Astrocyte (in vitro differentiated cells and primary cell): ENCODE measurements at regions not wholly inside any gene's neighbourhood (a gene's known extent, or its start where the extent isn't known, plus 50 kb on each side); places are given as distances from the start of the nearest gene placed in this dataset.

Source experiments
- DNase-seq: peaks from one replicate; pipeline ENCODE4 v3.0.0-alpha.2; 2010; ENCODE audit warnings: low read depth
- FAIRE-seq: peaks from 2 replicates; lab custom pipeline; 2011; peaks lifted over from hg19 to GRCh38; lab: Jason Lieb, UNC
- H2AFZ ChIP-seq: 2 replicates; pipeline ENCODE4 v1.6.0; 2012; ENCODE audit warnings: low read depth, low read length, inconsistent platforms
- H3K27ac ChIP-seq: 2 replicates; pipeline ENCODE4 v1.5.1; 2011; ENCODE audit warnings: low read depth, low read length, inconsistent platforms
- H3K27me3 ChIP-seq: 2 replicates; pipeline ENCODE4 v1.6.0; 2011; ENCODE audit warnings: low read length, inconsistent platforms; ENCODE audit not compliant: insufficient read depth
- H3K36me3 ChIP-seq: 2 replicates; pipeline ENCODE4 v1.5.1; 2011; ENCODE audit warnings: low read length, inconsistent platforms; ENCODE audit not compliant: insufficient read depth
- H3K4me1 ChIP-seq: 2 replicates; pipeline ENCODE4 v1.5.1; 2011; ENCODE audit warnings: low read length, inconsistent platforms; ENCODE audit not compliant: insufficient read depth
- H3K4me2 ChIP-seq: 2 replicates; pipeline ENCODE4 v1.6.0; 2012; ENCODE audit warnings: low read length, inconsistent platforms
- H3K4me3 ChIP-seq: 2 replicates; pipeline ENCODE4 v1.5.1; 2011; ENCODE audit warnings: low read depth, mild to moderate bottlenecking, low read length, inconsistent platforms; ENCODE audit not compliant: insufficient read depth
- H3K79me2 ChIP-seq: 2 replicates; pipeline ENCODE4 v1.6.0; 2012; ENCODE audit warnings: mild to moderate bottlenecking, low read length, inconsistent platforms; ENCODE audit not compliant: insufficient read depth
- H3K9ac ChIP-seq: 2 replicates; pipeline ENCODE4 v1.6.0; 2012; ENCODE audit warnings: mild to moderate bottlenecking, low read length, inconsistent platforms
- H3K9me3 ChIP-seq: 2 replicates; pipeline ENCODE4 v1.5.1; 2012; ENCODE audit warnings: low read depth, mild to moderate bottlenecking, low read length, inconsistent platforms; ENCODE audit not compliant: insufficient read depth
- H4K20me1 ChIP-seq: 2 replicates; pipeline ENCODE4 v1.6.0; 2012; ENCODE audit warnings: low read length, inconsistent platforms; ENCODE audit not compliant: insufficient read depth
- H3K27ac Mint-ChIP-seq: one replicate; pipeline ENCODE4 v1.8.0; 2021; ENCODE audit warnings: mild to moderate bottlenecking, mixed read lengths; ENCODE audit not compliant: unreplicated experiment
- H3K27me3 Mint-ChIP-seq: one replicate; pipeline ENCODE4 v1.8.0; 2021; ENCODE audit warnings: low read depth, mixed read lengths; ENCODE audit not compliant: unreplicated experiment
- H3K36me3 Mint-ChIP-seq: one replicate; pipeline ENCODE4 v1.8.0; 2021; ENCODE audit warnings: low read depth, mixed read lengths; ENCODE audit not compliant: unreplicated experiment
- H3K4me1 Mint-ChIP-seq: one replicate; pipeline ENCODE4 v1.8.0; 2021; ENCODE audit warnings: low read depth, mixed read lengths; ENCODE audit not compliant: unreplicated experiment
- H3K4me3 Mint-ChIP-seq: one replicate; pipeline ENCODE4 v1.8.0; 2021; ENCODE audit warnings: mild to moderate bottlenecking, moderate library complexity, mixed read lengths; ENCODE audit not compliant: unreplicated experiment
- H3K9me3 Mint-ChIP-seq: one replicate; pipeline ENCODE4 v1.8.0; 2021; ENCODE audit warnings: mild to moderate bottlenecking, mixed read lengths; ENCODE audit not compliant: unreplicated experiment
- CTCF ChIP-seq: IDR thresholded peaks from 2 replicates; pipeline ENCODE4 v1.5.1; 2011; ENCODE audit warnings: low read depth, mild to moderate bottlenecking, inconsistent platforms, low read length, moderate library complexity; ENCODE audit not compliant: insufficient read depth
- EZH2 ChIP-seq: IDR thresholded peaks from 2 replicates; pipeline ENCODE4 v1.6.1; 2012; ENCODE audit warnings: mild to moderate bottlenecking, low read length, inconsistent platforms; ENCODE audit not compliant: insufficient read depth

GRCh38 chr2:39838589-39838988 lies 59.5 kb upstream of the THUMPD2 start:
- Mint-ChIP-seq H3K4me1 (no peaks in the 10 kb centered on the region), H3K27me3 (no peaks in the 10 kb centered on the region), H3K27ac (no peak overlapping the region), H3K36me3 (peaks cover 2% of the 10 kb centered on the region), H3K9me3 (peaks cover 9% of the 10 kb centered on the region), H3K4me3 (no peak overlapping the region)
- Histone ChIP-seq H2AFZ (no peak overlapping the region), H3K36me3 (no peaks in the 10 kb centered on the region), H3K4me1 (no peaks in the 10 kb centered on the region), H3K27me3 (no peaks in the 10 kb centered on the region), H3K4me2 (no peak overlapping the region), H3K27ac (no peak overlapping the region), H3K4me3 (no peak overlapping the region), H4K20me1 (no peaks in the 10 kb centered on the region), H3K79me2 (no peaks in the 10 kb centered on the region), H3K9ac (no peak overlapping the region), H3K9me3 (no peaks in the 10 kb centered on the region)
- TF ChIP-seq EZH2 (no peak), CTCF (no peak)
- FAIRE-seq (no peak), DNase-seq (no peak)

- Histone ChIP-seq H3K27ac (no peak overlapping the region), H3K79me2 (no peaks in the 10 kb centered on the region), H3K4me3 (no peak overlapping the region), H4K20me1 (no peaks in the 10 kb centered on the region), H3K4me1 (no peaks in the 10 kb centered on the region), H3K9me3 (no peaks in the 10 kb centered on the region), H2AFZ (peak overlapping the region; percentile 11), H3K9ac (no peak overlapping the region), H3K36me3 (no peaks in the 10 kb centered on the region), H3K4me2 (no peak overlapping the region), H3K27me3 (no peaks in the 10 kb centered on the region)
- Mint-ChIP-seq H3K27me3 (no peaks in the 10 kb centered on the region), H3K4me1 (no peaks in the 10 kb centered on the region), H3K36me3 (peaks cover 2% of the 10 kb centered on the region), H3K9me3 (peaks cover 9% of the 10 kb centered on the region), H3K27ac (no peak overlapping the region), H3K4me3 (no peak overlapping the region)
- FAIRE-seq (peak; percentile 41), DNase-seq (peak; percentile 20)
- TF ChIP-seq EZH2 (no peak), CTCF (peak; percentile 87)
These were observed 58.9 kb upstream of the THUMPD2 start for GRCh38 chr2:39837856-39838453.

- no peaks in the 10 kb centered on the region for H3K79me2 ChIP-seq
- H3K9me3 ChIP-seq, result no peaks in the 10 kb centered on the region
- Mint-ChIP-seq H3K4me3 (no peak overlapping the region), H3K9me3 (peaks cover 9% of the 10 kb centered on the region), H3K36me3 (peaks cover 2% of the 10 kb centered on the region), H3K27me3 (no peaks in the 10 kb centered on the region), H3K4me1 (peaks cover 5% of the 10 kb centered on the region), H3K27ac (no peak overlapping the region)
- no peak overlapping the region for H3K4me2 ChIP-seq
- no peak overlapping the region for H2AFZ ChIP-seq
- no peaks in the 10 kb centered on the region for H3K4me1 ChIP-seq
- H3K4me3 ChIP-seq, result no peak overlapping the region
- DNase-seq (no peak), FAIRE-seq (no peak)
- no peak overlapping the region for H3K27ac ChIP-seq
- no peaks in the 10 kb centered on the region for H3K27me3 ChIP-seq
- H3K9ac ChIP-seq, result no peak overlapping the region
- TF ChIP-seq CTCF (no peak), EZH2 (no peak)
- no peaks in the 10 kb centered on the region for H4K20me1 ChIP-seq
- H3K36me3 ChIP-seq, result no peaks in the 10 kb centered on the region
These were observed 57.6 kb upstream of the THUMPD2 start for GRCh38 chr2:39836638-39837037.
